GM13977 (cell line): ENCODE measurements at regions not wholly inside any gene's neighbourhood (a gene's known extent, or its start where the extent isn't known, plus 50 kb on each side); places are given as distances from the start of the nearest gene placed in this dataset.

ENCODE experiments used
- DNase-seq: peaks from one replicate; pipeline ENCODE4 v3.0.0; 2012; ENCODE audit warnings: low spot score
- CTCF ChIP-seq: IDR thresholded peaks from 2 replicates; pipeline ENCODE4 v1.5.1; 2012; ENCODE audit warnings: mild to moderate bottlenecking, control low read depth; ENCODE audit not compliant: insufficient read depth; ENCODE audit errors: extremely low read depth, missing control alignments
- in situ Hi-C: fragments of 300-500 bp; cut with MboI; formaldehyde crosslinking; loops from one replicate; pipeline ENCODE4 v1.12.0; 2022; ENCODE audit warnings: low sequenced_read_pairs, low pct_unique_long_range_greater_than_20kb, mixed read lengths, inconsistent platforms; ENCODE audit not compliant: unreplicated experiment

- in situ Hi-C loops = no loop called here
- DNase-seq = no peak
- TF ChIP-seq CTCF = no peak
These were observed 368.8 kb upstream of the CDH8 start for GRCh38 chr16:62404842-62405611.

- no peak for DNase-seq
- TF ChIP-seq CTCF = no peak
- in situ Hi-C loops = no loop called here
These were observed 356.5 kb upstream of the CDH8 start for GRCh38 chr16:62392698-62393097.

- DNase-seq = no peak
- in situ Hi-C loops = no loop called here
- no peak for TF ChIP-seq CTCF
These were observed 355.7 kb upstream of the CDH8 start for GRCh38 chr16:62391940-62392339.

- no peak for DNase-seq
- in situ Hi-C loops = no loop called here
These were observed 354.9 kb upstream of the CDH8 start for GRCh38 chr16:62391134-62391533.

GRCh38 chr16:62390214-62390613, 354.0 kb upstream of the CDH8 start:
- in situ Hi-C loops = no loop called here
- DNase-seq = no peak
- TF ChIP-seq CTCF = no peak

More at GRCh38 chr16:62391134-62391533, 354.9 kb upstream of the CDH8 start:
- TF ChIP-seq CTCF = no peak

- no peak for TF ChIP-seq CTCF
- in situ Hi-C loops = no loop called here
- no peak for DNase-seq
These were observed 350.2 kb upstream of the CDH8 start for GRCh38 chr16:62386411-62386810.
